ENCODE measurements at regions not wholly inside any gene's neighbourhood (a gene's known extent, or its start where the extent isn't known, plus 50 kb on each side); places are given as distances from the start of the nearest gene placed in this dataset.

DNA sequence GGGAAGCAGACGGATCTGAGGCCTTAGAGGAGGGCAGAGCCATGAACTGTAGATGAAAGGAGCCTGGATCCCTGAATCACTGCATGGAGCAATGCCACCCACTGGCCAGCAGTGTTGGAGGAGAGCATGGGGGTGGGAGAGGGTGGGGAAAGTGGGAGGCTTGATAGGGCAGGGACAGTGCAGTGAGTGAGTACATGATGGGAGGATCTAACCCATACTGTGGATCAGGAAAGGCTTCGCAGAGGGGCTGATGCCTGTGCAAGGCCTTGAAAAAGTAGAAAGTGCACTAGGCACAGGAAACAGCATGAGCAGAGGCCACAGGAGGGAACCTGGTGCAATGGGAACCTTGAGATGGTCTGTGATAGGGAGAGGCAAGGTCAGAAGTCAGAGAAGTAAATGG lies 391.9 kb downstream of the PTPRU start:
- TF ChIP-seq SUZ12 (IDR thresholded peaks at IDR 0.05) (no peak), TARDBP (IDR thresholded peaks at IDR 0.05) (no peak), ARNT (IDR thresholded peaks at IDR 0.05) (no peak), SP1 (IDR thresholded peaks at IDR 0.05) (no peak), FOXM1 (IDR thresholded peaks at IDR 0.05; ENCODE audit: borderline replicate concordance) (no peak), CTBP1 (IDR thresholded peaks at IDR 0.05; ENCODE audit: borderline replicate concordance) (no peak), FOXA1 (IDR thresholded peaks at IDR 0.05) (no peak), HDGF (IDR thresholded peaks at IDR 0.05; ENCODE audit: borderline replicate concordance) (no peak), ZNF384 (IDR thresholded peaks at IDR 0.05) (no peak), L3MBTL2 (conservative IDR thresholded peaks at IDR 0.05) (no peak), BHLHE40 (IDR thresholded peaks at IDR 0.05; ENCODE audit: borderline replicate concordance) (no peak)
- TF ChIP-seq, protein P1, sequence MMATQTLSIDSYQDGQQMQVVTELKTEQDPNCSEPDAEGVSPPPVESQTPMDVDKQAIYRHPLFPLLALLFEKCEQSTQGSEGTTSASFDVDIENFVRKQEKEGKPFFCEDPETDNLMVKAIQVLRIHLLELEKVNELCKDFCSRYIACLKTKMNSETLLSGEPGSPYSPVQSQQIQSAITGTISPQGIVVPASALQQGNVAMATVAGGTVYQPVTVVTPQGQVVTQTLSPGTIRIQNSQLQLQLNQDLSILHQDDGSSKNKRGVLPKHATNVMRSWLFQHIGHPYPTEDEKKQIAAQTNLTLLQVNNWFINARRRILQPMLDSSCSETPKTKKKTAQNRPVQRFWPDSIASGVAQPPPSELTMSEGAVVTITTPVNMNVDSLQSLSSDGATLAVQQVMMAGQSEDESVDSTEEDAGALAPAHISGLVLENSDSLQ (IDR thresholded peaks at IDR 0.05) = no peak
